Right lobe of liver (tissue), 4 donors: ENCODE measurements at regions not wholly inside any gene's neighbourhood (a gene's known extent, or its start where the extent isn't known, plus 50 kb on each side); places are given as distances from the start of the nearest gene placed in this dataset.

Experiments
- POLR2A ChIP-seq: fragments of 450-650 bp; IDR thresholded peaks from one replicate; pipeline ENCODE4 v1.6.1; 2017; ENCODE audit warnings: antibody characterized with exemption, mild to moderate bottlenecking
- TF ChIP-seq, protein P1 (sequence below), 4 donors: fragments of 200-600 bp in 3 of 4; fragments of 450-650 bp in 1 of 4; IDR thresholded peaks; one replicate each; pipeline versions ENCODE4 v1.5.1 to v1.8.0; 2016 to 2022; ENCODE audit warnings: antibody characterized with exemption in 4 of 4, mild to moderate bottlenecking in 2 of 4
- donor health status: DM: no; HTN: no; CAD: no.
- donor health status: DM: no; HTN: no; CAD: no.
- donor health status: DM: no; HTN: yes; CAD: no.

- TF ChIP-seq, protein P1, sequence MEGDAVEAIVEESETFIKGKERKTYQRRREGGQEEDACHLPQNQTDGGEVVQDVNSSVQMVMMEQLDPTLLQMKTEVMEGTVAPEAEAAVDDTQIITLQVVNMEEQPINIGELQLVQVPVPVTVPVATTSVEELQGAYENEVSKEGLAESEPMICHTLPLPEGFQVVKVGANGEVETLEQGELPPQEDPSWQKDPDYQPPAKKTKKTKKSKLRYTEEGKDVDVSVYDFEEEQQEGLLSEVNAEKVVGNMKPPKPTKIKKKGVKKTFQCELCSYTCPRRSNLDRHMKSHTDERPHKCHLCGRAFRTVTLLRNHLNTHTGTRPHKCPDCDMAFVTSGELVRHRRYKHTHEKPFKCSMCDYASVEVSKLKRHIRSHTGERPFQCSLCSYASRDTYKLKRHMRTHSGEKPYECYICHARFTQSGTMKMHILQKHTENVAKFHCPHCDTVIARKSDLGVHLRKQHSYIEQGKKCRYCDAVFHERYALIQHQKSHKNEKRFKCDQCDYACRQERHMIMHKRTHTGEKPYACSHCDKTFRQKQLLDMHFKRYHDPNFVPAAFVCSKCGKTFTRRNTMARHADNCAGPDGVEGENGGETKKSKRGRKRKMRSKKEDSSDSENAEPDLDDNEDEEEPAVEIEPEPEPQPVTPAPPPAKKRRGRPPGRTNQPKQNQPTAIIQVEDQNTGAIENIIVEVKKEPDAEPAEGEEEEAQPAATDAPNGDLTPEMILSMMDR (IDR thresholded peaks at IDR 0.05), result no peak
- TF ChIP-seq POLR2A, result no peak
These were observed 217.1 kb upstream of the CYRIA start for GRCh38 chr2:16882706-16883105.
